UCSD-AML1 (cell line): ENCODE measurements at regions not wholly inside any gene's neighbourhood (a gene's known extent, or its start where the extent isn't known, plus 50 kb on each side); places are given as distances from the start of the nearest gene placed in this dataset.
"Not testable (repeated sequence)": the region's sequence is repeated elsewhere in the genome, so short reads cannot be mapped to it uniquely, and the experiment has no call there.

Experiments
- DNase-seq: peaks from one replicate; lab custom pipeline; 2025; ENCODE audit not compliant: unreplicated experiment; lab: John Stamatoyannopoulos, UW

DNA sequence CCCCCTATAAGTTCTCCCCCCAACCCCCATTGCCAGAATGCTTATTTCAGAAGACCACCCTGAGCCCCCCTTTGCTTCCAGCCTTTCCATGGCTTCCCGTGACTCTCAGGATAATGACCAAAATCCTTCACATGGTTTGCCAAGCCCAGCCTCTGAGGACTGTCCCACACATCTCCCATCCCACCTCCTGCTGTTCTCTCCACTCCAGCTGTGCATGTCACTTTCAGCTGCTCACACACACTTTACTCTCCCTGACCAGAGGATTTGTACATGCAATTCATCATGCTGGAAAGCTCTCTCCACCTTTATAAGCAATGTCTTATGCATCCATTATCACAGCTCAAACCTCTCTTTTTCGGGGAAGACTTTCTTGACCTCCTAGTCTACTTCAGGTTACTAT lies 164.2 kb downstream of the PRL start:
- DNase-seq, result no peak

DNA sequence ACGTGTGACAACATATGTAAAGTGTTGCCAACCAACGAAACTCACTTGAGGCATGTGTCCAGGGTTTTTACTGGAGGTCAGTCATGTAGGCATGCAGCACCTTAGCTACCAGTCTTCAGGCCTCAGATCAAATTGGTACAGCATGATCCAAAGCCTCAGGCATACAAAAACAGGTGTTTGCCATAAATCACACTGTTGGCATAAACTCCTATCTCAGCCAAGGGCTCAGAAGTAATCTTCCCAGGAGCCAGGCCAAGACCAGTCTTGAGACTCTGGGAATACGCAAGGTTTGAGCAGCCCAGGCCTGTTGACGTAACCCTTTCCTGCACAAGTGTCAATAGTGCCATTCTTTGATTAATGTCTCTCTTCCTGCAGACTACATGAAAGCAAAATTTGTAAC lies 163.5 kb downstream of the PRL start:
- DNase-seq, result no peak

DNA sequence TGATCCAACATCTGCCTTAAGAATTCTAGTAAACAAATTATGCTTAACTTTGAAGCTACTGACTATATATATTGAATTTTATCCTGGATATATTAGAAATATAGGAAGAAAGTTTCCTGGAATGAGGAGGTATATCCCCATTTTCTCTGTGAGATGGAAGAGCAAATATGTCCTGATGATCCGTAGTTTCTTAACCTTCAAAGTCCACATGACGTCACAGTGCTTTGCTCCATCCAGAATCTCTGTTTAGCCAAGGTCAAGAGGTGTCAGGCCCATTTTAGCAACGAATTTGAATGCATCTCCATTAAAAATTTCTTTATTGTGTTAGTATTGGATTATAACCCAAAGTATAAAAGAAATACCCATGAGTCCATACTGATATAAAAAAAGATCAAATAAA lies 162.5 kb downstream of the PRL start:
- no peak for DNase-seq

DNA sequence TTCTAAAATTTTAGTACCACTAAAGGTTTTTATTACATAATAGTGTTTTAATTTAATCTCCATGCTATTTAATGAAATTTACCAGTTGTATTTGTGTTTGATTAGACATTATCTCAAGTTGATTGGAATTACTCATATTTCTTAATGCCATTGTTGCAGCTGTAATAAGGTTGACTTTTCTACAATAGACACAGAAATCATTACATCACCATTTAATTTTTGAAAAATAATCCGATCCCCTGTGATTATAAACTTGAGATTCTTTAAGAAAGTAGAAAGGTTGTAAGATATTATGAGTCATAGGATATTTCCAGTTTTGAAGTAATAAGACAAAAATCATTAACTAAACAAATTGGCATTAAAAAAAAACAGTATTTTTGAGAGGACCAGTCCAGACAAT lies 161.4 kb downstream of the PRL start:
- no peak for DNase-seq

GRCh38 chr6:22140736-22141135 lies 156.1 kb downstream of the PRL start:
- not testable (repeated sequence) for DNase-seq

GRCh38 chr6:22141241-22141745 lies 155.5 kb downstream of the PRL start:
- no peak for DNase-seq

- DNase-seq, result no peak
Observed at GRCh38 chr6:22142856-22143255, 154.0 kb downstream of the PRL start.

GRCh38 chr6:22145376-22145775 lies 151.5 kb downstream of the PRL start:
- DNase-seq, result no peak

DNA sequence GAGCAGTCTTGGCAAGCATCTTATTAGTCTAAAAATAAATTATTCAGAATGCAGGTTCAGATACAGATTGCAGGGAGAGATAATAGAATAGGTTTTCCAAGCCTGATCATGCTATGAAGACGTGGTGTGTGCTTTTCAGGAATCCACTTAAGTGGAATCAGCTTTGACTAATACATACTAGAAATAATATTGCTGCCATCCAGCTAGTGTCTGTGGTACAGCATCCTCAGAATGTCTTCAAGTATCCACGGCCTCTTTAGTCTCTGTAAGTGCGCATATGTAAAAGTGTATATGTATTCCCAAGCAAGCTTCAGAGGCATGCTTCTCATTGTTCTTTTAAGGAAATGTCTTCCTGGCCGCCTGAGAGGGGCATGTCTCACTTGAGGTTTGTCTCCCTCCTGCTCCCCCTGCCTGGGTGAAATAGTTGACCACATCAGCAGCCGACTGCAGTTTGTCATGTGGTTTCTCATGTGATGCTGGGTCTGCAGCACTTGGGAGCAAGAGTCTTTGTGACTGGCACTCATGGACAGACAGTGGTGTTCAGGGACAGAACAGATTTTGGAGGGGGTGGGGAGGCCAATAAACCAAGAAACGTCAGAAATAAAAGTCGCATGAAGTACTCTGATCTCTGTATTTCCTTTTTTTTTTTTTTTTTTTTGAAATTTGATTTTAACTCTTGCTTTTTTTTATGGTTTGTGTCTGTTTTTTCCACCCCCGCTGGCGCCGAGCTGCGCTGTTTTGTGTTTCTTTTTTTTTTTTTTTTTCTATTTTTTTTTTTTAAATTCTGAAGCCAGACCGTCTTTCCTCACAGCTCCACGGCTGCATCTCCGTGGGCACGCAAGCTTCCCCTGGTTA lies 150.8 kb downstream of the PRL start:
- peak; percentile 11 for DNase-seq

DNA sequence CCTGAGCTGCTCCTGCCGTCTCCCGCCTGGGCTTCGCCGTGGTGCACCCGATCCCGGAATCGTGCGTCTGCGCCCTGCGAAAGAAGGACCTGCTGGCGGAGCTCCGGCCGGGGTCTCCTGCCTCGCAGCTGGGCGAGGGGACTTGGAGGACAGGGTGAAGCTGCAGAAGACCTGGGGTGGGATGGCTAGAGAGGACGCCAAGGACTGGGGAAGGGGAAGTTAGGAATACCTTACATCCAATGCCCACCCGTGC lies 150.2 kb downstream of the PRL start:
- no peak for DNase-seq

DNA sequence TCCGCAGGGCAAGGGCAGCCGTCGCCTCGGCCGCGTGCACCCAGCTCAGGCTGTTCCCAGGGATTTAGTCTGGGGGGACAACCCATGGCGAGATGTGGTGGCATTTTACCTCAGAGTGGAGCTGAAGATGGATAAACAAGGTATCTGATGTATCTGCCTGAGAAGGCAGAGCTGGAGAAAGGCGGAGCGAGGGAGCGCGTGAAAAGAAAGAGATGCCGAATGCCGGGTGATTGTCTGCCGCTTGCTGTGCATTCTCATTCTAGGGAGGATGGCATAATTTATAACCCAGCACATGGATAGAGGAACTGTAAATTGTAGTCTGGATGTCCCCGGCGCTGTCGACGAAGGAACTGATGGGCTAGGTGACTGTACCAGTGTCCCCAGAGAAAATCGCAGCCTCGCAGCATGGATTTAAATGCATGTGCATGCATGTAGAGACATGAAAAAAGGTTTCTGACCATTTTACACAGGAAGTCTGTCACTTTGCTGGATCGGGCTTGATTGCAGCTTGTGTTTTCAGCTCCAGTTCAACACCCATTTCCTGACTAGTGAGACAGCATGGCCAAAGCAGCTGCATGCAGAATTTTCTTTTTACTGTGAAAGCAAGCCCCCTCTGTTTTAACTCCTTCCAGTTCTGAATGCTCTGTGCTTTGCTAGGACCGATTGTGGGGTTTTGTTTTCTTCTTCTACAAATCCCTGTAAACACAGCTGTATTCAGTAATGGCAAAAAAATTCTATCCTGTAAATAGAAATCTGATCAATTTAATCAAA lies 149.7 kb downstream of the PRL start:
- DNase-seq, result peak; percentile 12

- DNase-seq, result no peak
Observed at GRCh38 chr6:22147921-22148776, 148.7 kb downstream of the PRL start.

GRCh38 chr6:22149096-22149495 lies 147.7 kb downstream of the PRL start:
- no peak for DNase-seq

DNA sequence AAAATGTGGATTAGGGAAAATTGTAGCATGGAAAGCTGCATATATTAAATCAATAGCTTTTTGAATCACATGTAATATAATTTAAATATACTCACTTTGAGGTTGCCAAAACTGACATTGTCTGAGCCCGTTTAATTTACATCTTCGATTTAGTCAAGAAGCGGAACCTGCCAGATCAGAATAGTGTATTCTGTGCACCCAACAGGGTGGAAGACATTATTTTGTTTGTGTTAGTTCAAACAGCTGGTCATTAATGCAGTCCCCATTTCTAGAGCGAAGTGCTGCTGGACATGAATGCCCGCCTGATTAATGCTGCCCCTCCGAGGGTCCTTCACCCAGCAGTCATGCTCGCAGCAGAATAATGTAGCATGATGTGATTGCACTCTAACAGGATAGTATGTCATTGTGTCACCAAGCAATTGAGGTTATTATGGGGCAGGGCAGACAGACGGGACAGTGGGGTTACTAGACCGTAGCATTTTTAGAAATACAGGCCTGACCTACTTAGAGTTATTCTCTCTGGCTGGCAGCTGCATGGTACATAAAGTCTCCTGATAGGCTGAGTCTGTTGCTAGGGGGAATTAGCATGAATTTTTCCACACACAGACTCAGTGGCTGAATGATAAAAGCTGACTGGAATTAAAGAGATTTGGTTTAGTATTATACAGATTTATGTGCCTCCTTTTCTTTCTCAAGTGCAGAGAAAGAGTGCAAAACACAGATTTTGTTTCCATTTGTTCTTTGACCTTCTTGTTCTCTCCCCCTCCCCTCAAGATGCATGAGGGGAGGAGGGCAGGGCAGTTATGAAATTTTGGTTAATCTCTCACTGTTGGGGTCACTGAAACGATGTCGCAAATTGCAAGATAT lies 147.1 kb downstream of the PRL start:
- DNase-seq, result no peak

DNA sequence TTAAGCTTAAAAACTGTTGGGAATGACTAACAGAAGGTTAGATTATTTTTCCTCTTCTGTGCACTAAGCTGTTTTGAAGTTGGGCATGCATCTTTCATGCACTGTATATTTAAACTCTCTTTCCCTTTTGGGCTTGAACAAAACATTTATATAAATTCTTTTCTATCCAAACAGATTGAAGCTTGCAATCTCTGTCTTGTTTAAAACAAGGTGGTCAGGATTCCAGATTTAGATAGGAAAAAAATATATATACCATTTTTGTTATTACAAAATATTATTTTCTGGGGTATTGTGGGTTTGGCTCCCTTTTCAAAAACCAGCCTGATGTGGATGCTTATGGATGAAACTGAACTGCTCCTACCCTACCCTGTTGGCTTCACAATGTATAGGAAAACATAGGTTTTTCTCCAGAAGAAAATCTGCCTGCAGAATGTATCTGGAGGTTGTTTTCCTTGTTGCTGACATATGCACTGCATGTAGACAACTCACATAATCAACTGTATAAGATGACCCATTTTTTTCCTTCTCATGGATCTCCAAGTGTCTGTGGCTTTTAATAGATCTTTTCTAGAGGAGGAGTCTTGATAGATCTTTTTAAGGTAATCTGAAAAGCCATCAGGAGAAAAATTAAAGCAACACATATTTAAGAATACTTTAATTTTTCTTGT lies 146.3 kb downstream of the PRL start:
- no peak for DNase-seq

DNA sequence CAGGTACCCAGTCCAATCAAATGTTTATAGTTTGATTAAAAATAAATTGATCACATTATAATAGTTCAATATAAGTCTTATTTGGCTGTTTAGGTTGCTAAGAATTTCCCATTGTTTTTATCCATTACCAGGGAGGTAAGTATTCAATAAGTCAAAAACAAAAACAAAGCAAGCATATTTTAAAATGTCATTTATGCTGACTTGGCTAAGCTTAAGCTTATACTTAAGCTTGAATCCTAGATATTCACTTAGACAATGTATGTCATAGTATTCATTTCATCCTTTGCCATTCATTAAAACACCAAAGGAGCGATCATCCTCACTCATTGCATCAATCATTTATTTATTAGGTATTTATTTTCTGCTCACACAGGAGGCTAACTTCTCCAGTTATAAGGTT lies 144.9 kb downstream of the PRL start:
- no peak for DNase-seq

DNA sequence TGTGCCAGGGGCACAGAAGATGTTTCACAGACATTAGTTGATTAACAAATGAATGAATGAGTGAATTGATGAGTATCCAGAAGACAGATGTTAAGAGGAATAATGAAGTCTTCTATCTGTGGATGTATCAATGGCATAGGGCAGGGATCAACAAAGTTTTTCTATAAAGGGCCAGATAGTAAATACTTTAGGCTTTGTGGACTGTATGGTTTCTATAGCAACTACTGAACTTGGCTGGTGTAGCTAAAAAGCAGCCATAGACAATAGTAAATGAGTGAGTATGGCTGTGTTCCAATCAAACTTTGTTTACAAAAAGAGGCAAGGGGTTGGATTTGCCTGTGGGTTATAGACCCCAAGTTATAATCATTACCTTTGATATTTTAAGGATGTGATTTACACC lies 144.0 kb downstream of the PRL start:
- no peak for DNase-seq

GRCh38 chr6:22153384-22154158 lies 143.3 kb downstream of the PRL start:
- DNase-seq, result peak; percentile 6

DNA sequence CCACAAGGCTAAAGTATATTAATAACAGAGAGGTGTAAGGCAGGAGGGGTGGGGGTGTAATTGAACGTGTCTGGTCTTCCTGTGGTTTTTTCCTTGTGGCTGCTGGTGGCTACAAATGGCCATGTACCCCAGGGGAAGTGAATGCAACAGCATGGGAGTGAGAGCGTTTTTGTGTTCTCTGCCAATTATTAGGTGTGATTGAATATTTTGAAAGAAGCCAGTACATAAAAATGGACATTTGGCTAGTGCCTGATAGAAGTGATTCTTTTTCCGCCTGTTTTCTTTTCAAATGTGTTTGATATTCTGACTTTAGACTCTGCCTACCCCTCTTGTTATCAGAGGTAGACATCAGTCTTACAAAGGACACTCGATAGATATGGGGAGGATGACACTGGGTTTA lies 141.3 kb downstream of the PRL start:
- no peak for DNase-seq
